GM12878 (cell line): ENCODE measurements at regions not wholly inside any gene's neighbourhood (a gene's known extent, or its start where the extent isn't known, plus 50 kb on each side); places are given as distances from the start of the nearest gene placed in this dataset.
A peak's percentile ranks its signal among the peaks of the same experiment; 100 is the strongest.

Source experiments
- ATAC-seq: fragments of 200-7000 bp; cut with Tn5 transposase; 3 replicates; pipeline ENCODE4 v1.9.1; 2020; ENCODE audit warnings: mild to moderate bottlenecking, moderate library complexity
- BruUV-seq: library from RNA; stranded (reverse); fragments of 400-500 nt; replicated peaks from 2 replicates; lab custom pipeline; 2021; lab: Mats Ljungman, UMichigan
- CTCF ChIA-PET: fragments of 300-600 bp; sonication (Branson Sonifier 250); formaldehyde crosslinking; extraction: SDS; loops from one replicate; lab custom pipeline; 2021; ENCODE audit warnings: inconsistent platforms; lab: Yijun Ruan, JAX
- POLR2A ChIA-PET: fragments of 350-600 bp; formaldehyde crosslinking; extraction: SDS; loops from one replicate; lab custom pipeline; 2021; ENCODE audit warnings: inconsistent platforms; lab: Charles Lee
- RAD21 ChIA-PET: fragments of 300-600 bp; sonication (Branson Sonifier 250); formaldehyde crosslinking; loops from one replicate; lab custom pipeline; 2023; ENCODE audit warnings: antibody characterized with exemption; ENCODE audit not compliant: unreplicated experiment; lab: Charles Lee
- SMC1A ChIA-PET: fragments of 300-600 bp; sonication (Branson Sonifier 250); formaldehyde crosslinking; loops from one replicate; lab custom pipeline; 2023; ENCODE audit not compliant: unreplicated experiment, uncharacterized antibody; lab: Charles Lee
- DNase-seq: peaks from one replicate; pipeline ENCODE4 v3.0.0-alpha.2; 2011; ENCODE audit warnings: low read depth, low spot score
- FAIRE-seq: peaks from 3 replicates; lab custom pipeline; 2011; peaks lifted over from hg19 to GRCh38; lab: Jason Lieb, UNC
- H2AFZ ChIP-seq: 2 replicates; pipeline ENCODE4 v1.6.0; 2011; ENCODE audit warnings: low read depth, low read length, control low read depth; ENCODE audit not compliant: control insufficient read depth
- H3K27ac ChIP-seq: 2 replicates; pipeline ENCODE4 v1.5.1; 2011; ENCODE audit warnings: control low read depth; ENCODE audit not compliant: control insufficient read depth, insufficient read depth
- H3K27me3 ChIP-seq, 2 experiments: replicated peaks in 1 of 2; 2 replicates each; pipeline versions ENCODE4 v1.6.0 to v1.6.1; 2011; ENCODE audit warnings: low read length in 1 of 2; ENCODE audit not compliant: control insufficient read depth in 2 of 2, insufficient read depth in 2 of 2
- H3K36me3 ChIP-seq, 2 experiments: 2 replicates each; pipeline ENCODE4 v1.5.1; 2011; ENCODE audit warnings: low read length in 1 of 2; ENCODE audit not compliant: control insufficient read depth in 2 of 2, insufficient read depth in 2 of 2
- H3K4me1 ChIP-seq: 2 replicates; pipeline ENCODE4 v1.6.1; 2011; ENCODE audit warnings: mild to moderate bottlenecking, low read length, moderate library complexity, mixed read lengths; ENCODE audit not compliant: control insufficient read depth, insufficient read depth
- H3K4me2 ChIP-seq: 2 replicates; pipeline ENCODE4 v1.6.0; 2011; ENCODE audit warnings: control low read depth; ENCODE audit not compliant: control insufficient read depth, insufficient read depth
- H3K4me3 ChIP-seq: fragments of 200-600 bp; sonication (generic); 2 replicates; pipeline ENCODE4 v1.5.1; 2016
- H3K79me2 ChIP-seq: 2 replicates; pipeline ENCODE4 v1.6.0; 2011; ENCODE audit warnings: low read length; ENCODE audit not compliant: control insufficient read depth, insufficient read depth
- H3K9ac ChIP-seq: 2 replicates; pipeline ENCODE4 v1.8.0; 2011; ENCODE audit warnings: low read length, control low read depth, mixed read lengths; ENCODE audit not compliant: control insufficient read depth, insufficient read depth
- H3K9me3 ChIP-seq: replicated peaks from 3 replicates; pipeline ENCODE4 v1.5.1; 2011; ENCODE audit warnings: mild to moderate bottlenecking, low read length; ENCODE audit not compliant: control insufficient read depth, insufficient read depth
- H4K20me1 ChIP-seq: 2 replicates; pipeline ENCODE4 v1.6.0; 2011; ENCODE audit not compliant: control insufficient read depth, insufficient read depth
- ATF7 ChIP-seq: fragments of 450-650 bp; IDR thresholded peaks from 2 replicates; pipeline ENCODE4 v1.6.1; 2016; ENCODE audit warnings: low read depth, mild to moderate bottlenecking
- BHLHE40 ChIP-seq, 2 experiments: fragments of 450-650 bp in 1 of 2; IDR thresholded peaks; 2 replicates each; pipeline ENCODE4 v1.6.1; 2011 to 2017; ENCODE audit warnings: low read depth in 2 of 2, borderline replicate concordance in 1 of 2, improper control_type of control experiment in 1 of 2, low read length in 1 of 2, mild to moderate bottlenecking in 1 of 2
- BRCA1 ChIP-seq: IDR thresholded peaks from 2 replicates; pipeline ENCODE4 v1.6.1; 2011; ENCODE audit warnings: low read depth, low read length, improper control_type of control experiment
- CHD4 ChIP-seq: fragments of 200-600 bp; sonication (generic); IDR thresholded peaks from 2 replicates; pipeline ENCODE4 v1.6.1; 2016; ENCODE audit warnings: mild to moderate bottlenecking
- CTCF ChIP-seq, 3 experiments: IDR thresholded peaks in 2 of 3; conservative IDR thresholded peaks in 1 of 3; 2 replicates each; pipeline ENCODE4 v1.5.1; 2011; ENCODE audit warnings: low read depth in 3 of 3, low read length in 3 of 3, mild to moderate bottlenecking in 3 of 3, control low read depth in 2 of 3, moderate library complexity in 2 of 3, inconsistent platforms in 1 of 3, mixed read lengths in 1 of 3; ENCODE audit not compliant: control insufficient read depth in 2 of 3, insufficient read depth in 1 of 3; ENCODE audit errors: extremely low read depth in 1 of 3
- FOS ChIP-seq: IDR thresholded peaks from 3 replicates; pipeline ENCODE4 v1.6.1; 2011; ENCODE audit warnings: borderline replicate concordance; ENCODE audit not compliant: insufficient read length; ENCODE audit errors: extremely low read depth
- IKZF1 ChIP-seq: fragments of 450-650 bp; conservative IDR thresholded peaks from 2 replicates; pipeline ENCODE4 v1.6.1; 2017; ENCODE audit warnings: antibody characterized with exemption, mild to moderate bottlenecking
- IKZF2 ChIP-seq, 2 experiments: fragments of 450-650 bp; IDR thresholded peaks; 2 replicates each; pipeline ENCODE4 v1.6.1; 2017; ENCODE audit warnings: mild to moderate bottlenecking in 2 of 2, moderate library complexity in 2 of 2
- IRF4 ChIP-seq: IDR thresholded peaks from 2 replicates; pipeline ENCODE4 v1.6.1; 2011; ENCODE audit warnings: low read depth, low read length
- NFYB ChIP-seq: IDR thresholded peaks from 2 replicates; pipeline ENCODE4 v1.6.1; 2011; ENCODE audit warnings: low read depth, mild to moderate bottlenecking, low read length, improper control_type of control experiment, moderate library complexity; ENCODE audit not compliant: insufficient read depth
- RAD21 ChIP-seq: IDR thresholded peaks from 2 replicates; pipeline ENCODE4 v1.6.1; 2011; ENCODE audit warnings: mild to moderate bottlenecking, low read depth, low read length, moderate library complexity; ENCODE audit not compliant: insufficient read depth
- RCOR1 ChIP-seq: conservative IDR thresholded peaks from 2 replicates; pipeline ENCODE4 v1.6.1; 2012; ENCODE audit warnings: low read depth, low read length, improper control_type of control experiment
- RUNX3 ChIP-seq: IDR thresholded peaks from 2 replicates; pipeline ENCODE4 v1.6.1; 2012; ENCODE audit warnings: low read length, inconsistent platforms
- SMARCA5 ChIP-seq: fragments of 450-650 bp; IDR thresholded peaks from 2 replicates; pipeline ENCODE4 v1.6.1; 2017; ENCODE audit warnings: mild to moderate bottlenecking
- SMC3 ChIP-seq: IDR thresholded peaks from 2 replicates; pipeline ENCODE4 v1.6.1; 2011; ENCODE audit warnings: low read length, improper control_type of control experiment, borderline replicate concordance
- YY1 ChIP-seq: IDR thresholded peaks from 2 replicates; pipeline ENCODE4 v1.6.1; 2011; ENCODE audit warnings: low read depth, mild to moderate bottlenecking, low read length
- ZBED1 ChIP-seq: IDR thresholded peaks from 2 replicates; pipeline ENCODE4 v1.6.1; 2016; ENCODE audit warnings: borderline replicate concordance
- WGBS: methylation state at CpG from one replicate; pipeline ENCODE4 v1.1.6; 2016; ENCODE audit warnings: low lambda C conversion rate; ENCODE audit not compliant: insufficient replicate concordance, insufficient coverage; ENCODE audit errors: missing lambda C conversion rate; 5-methylcytosine and 5-hydroxymethylcytosine counted together
- in situ Hi-C: fragments of 300-500 bp; cut with MboI; formaldehyde crosslinking; loops from 9 replicates; pipeline ENCODE4 v1.14.3; 2018; ENCODE audit warnings: mixed read lengths
- intact Hi-C: fragments of 100-400 bp; cut with micrococcal nuclease; formaldehyde crosslinking; loops from one replicate; pipeline ENCODE4 v1.14.2; 2022; ENCODE audit not compliant: unreplicated experiment

- in situ Hi-C loops = loop anchor here (5.0 kb wide), 2 partner anchors 120 to 190 kb away; no protein-coding TSS in a partner anchor
- DNase-seq = no peak
- Histone ChIP-seq H2AFZ (no peak overlapping the region), H3K79me2 (no peaks in the 10 kb centered on the region), H3K4me3 (no peak overlapping the region), H3K4me2 (no peak overlapping the region), H3K4me1 (peaks cover 17% of the 10 kb centered on the region), H3K27me3 (peaks cover 0 to 3% of the 10 kb centered on the region in 2 experiments; a peak in 2 of 4 replicates), H3K9me3 (no peaks in the 10 kb centered on the region; the same call in 2 of the 3 replicates), H4K20me1 (no peaks in the 10 kb centered on the region), H3K9ac (no peak overlapping the region), H3K36me3 (no peaks in the 10 kb centered on the region), H3K27ac (no peak overlapping the region)
- ChIA-PET SMC1A (interaction anchor here (0.7 to 13.0 kb wide), 21 partner anchors 7 to 442 kb away, joined by 3 to 208 read pairs (median 4); no protein-coding TSS in a partner anchor), CTCF (interaction anchor here (0.7 to 10.6 kb wide), 32 partner anchors 13 to 441 kb away, joined by 3 to 197 read pairs (median 4); partner anchors contain the start of gene TMEM242), POLR2A (interaction anchor here (0.6 kb wide), 1 partner anchor 1493 kb away, joined by 6 read pairs; no protein-coding TSS in a partner anchor), RAD21 (interaction anchor here (0.6 to 9.0 kb wide), 8 partner anchors 8 to 442 kb away, joined by 3 to 105 read pairs (median 6); no protein-coding TSS in a partner anchor)
- WGBS = 26% methylated on average over 19 of the region's 19 CpGs
- no TSS peak for BruUV-seq
- ATAC-seq = peak; percentile 71
- no peak for TF ChIP-seq NFYB
- TF ChIP-seq IKZF2 (IDR thresholded peaks at IDR 0.05) = peak in 1 of 2 experiments; percentile 14; a peak in 1 of 4 replicates
- TF ChIP-seq FOS = no peak
- peak; percentile 74 to 88 (median 79) for TF ChIP-seq CTCF (IDR thresholded peaks at IDR 0.05 in 2 of 3, conservative IDR thresholded peaks at IDR 0.05 in 1 of 3; ENCODE audit: control insufficient read depth in 2 of 3, extremely low read depth in 1 of 3, insufficient read depth in 1 of 3, low read depth in 3 of 3, low read length in 3 of 3)
- 0 out of 2 replicates have a peak, but pooled peaks have one; percentile 36 for TF ChIP-seq YY1
- TF ChIP-seq IKZF1 = peak; percentile 47
- TF ChIP-seq ATF7 = no peak
- TF ChIP-seq ZBED1 = no peak
- 0 out of 2 replicates have a peak, but pooled peaks have one; percentile 9 for TF ChIP-seq IRF4
- TF ChIP-seq RCOR1 = no peak
- 0 out of 4 replicates have a peak, but pooled peaks of 1 of the 2 experiments have one; percentile 13 for TF ChIP-seq BHLHE40 (IDR thresholded peaks at IDR 0.05; ENCODE audit: borderline replicate concordance in 1 of 2, low read depth in 2 of 2, low read length in 1 of 2)
- TF ChIP-seq SMC3 = peak; percentile 85
- no peak for TF ChIP-seq BRCA1
- TF ChIP-seq RUNX3 = 0 out of 2 replicates have a peak, but pooled peaks have one; percentile 24
- peak; percentile 75 for TF ChIP-seq SMARCA5
- peak; percentile 74 for TF ChIP-seq RAD21
- no peak for TF ChIP-seq CHD4
- intact Hi-C loops = loop anchor here (1.0 kb wide), 3 partner anchors 116 to 315 kb away; no protein-coding TSS in a partner anchor
- FAIRE-seq = no peak
These were observed 66.2 kb upstream of the SNX9 start for GRCh38 chr6:157756708-157757429.
